Fibroblast of lung (primary cell): ENCODE measurements at regions not wholly inside any gene's neighbourhood (a gene's known extent, or its start where the extent isn't known, plus 50 kb on each side); places are given as distances from the start of the nearest gene placed in this dataset.

Experiments used
- DNase-seq, 2 donors: peaks; one replicate each; pipeline versions ENCODE4 v3.0.0 to v3.0.0-alpha.2; 2010; ENCODE audit warnings: low read depth in 2 of 2
- H2AFZ ChIP-seq: 2 replicates; pipeline ENCODE4 v1.5.1; 2012; ENCODE audit warnings: low read length, control low read depth, inconsistent platforms
- H3K27ac ChIP-seq: 2 replicates; pipeline ENCODE4 v1.5.1; 2011; ENCODE audit warnings: low read length, control low read depth; ENCODE audit not compliant: insufficient read depth
- H3K27me3 ChIP-seq: 2 replicates; pipeline ENCODE4 v1.5.1; 2011; ENCODE audit warnings: mild to moderate bottlenecking, low read length; ENCODE audit not compliant: control insufficient read depth, insufficient read depth
- H3K36me3 ChIP-seq: 2 replicates; pipeline ENCODE4 v1.5.1; 2011; ENCODE audit warnings: low read length; ENCODE audit not compliant: control insufficient read depth, insufficient read depth
- H3K4me1 ChIP-seq: 2 replicates; pipeline ENCODE4 v1.5.1; 2011; ENCODE audit warnings: low read length; ENCODE audit not compliant: control insufficient read depth, insufficient read depth; ENCODE audit errors: extremely low read depth
- H3K4me2 ChIP-seq: 2 replicates; pipeline ENCODE4 v1.5.1; 2011; ENCODE audit warnings: low read length, control low read depth; ENCODE audit not compliant: insufficient read depth; ENCODE audit errors: extremely low read depth
- H3K4me3 ChIP-seq, 4 experiments: fragments of 200-600 bp in 1 of 4; sonication (generic) in 1 of 4; replicated peaks in 1 of 4; 2 replicates each; pipeline ENCODE4 v1.5.1; 2011 to 2016; ENCODE audit warnings: low read length in 4 of 4, low read depth in 3 of 4, mild to moderate bottlenecking in 3 of 4, control low read depth in 2 of 4, inconsistent platforms in 1 of 4, mixed read lengths in 1 of 4; ENCODE audit not compliant: insufficient read depth in 1 of 4; ENCODE audit errors: control extremely low read depth in 1 of 4
- H3K79me2 ChIP-seq: 2 replicates; pipeline ENCODE4 v1.5.1; 2012; ENCODE audit warnings: mild to moderate bottlenecking, low read length, inconsistent platforms; ENCODE audit not compliant: control insufficient read depth, insufficient read depth
- H3K9ac ChIP-seq: 2 replicates; pipeline ENCODE4 v1.5.1; 2011; ENCODE audit warnings: mild to moderate bottlenecking, low read length, control low read depth; ENCODE audit not compliant: insufficient read depth
- H3K9me3 ChIP-seq: 2 replicates; pipeline ENCODE4 v1.5.1; 2012; ENCODE audit warnings: low read depth, low read length; ENCODE audit not compliant: control insufficient read depth, insufficient read depth
- H4K20me1 ChIP-seq: 2 replicates; pipeline ENCODE4 v1.5.1; 2011; ENCODE audit warnings: low read length; ENCODE audit not compliant: control insufficient read depth, insufficient read depth; ENCODE audit errors: extremely low read depth
- CTCF ChIP-seq, 2 donors: IDR thresholded peaks in 1 of 2; conservative IDR thresholded peaks in 1 of 2; 1 replicate in 1 of 2; 2 replicates in 1 of 2; pipeline ENCODE4 v1.5.1; 2011 to 2012; ENCODE audit warnings: low read length in 2 of 2, control low read depth in 1 of 2, inconsistent platforms in 1 of 2, low read depth in 1 of 2, mild to moderate bottlenecking in 1 of 2
- EZH2 ChIP-seq: IDR thresholded peaks from 2 replicates; pipeline ENCODE4 v1.5.1; 2012; ENCODE audit warnings: low read length, control low read depth, mild to moderate bottlenecking; ENCODE audit errors: missing control alignments

GRCh38 chr2:160562730-160563129, 69.1 kb upstream of the RBMS1 start:
- H3K9me3 ChIP-seq = no peaks in the 10 kb centered on the region
- TF ChIP-seq EZH2 (no peak), CTCF (conservative IDR thresholded peaks at IDR 0.05 in 1 of 2, IDR thresholded peaks at IDR 0.05 in 1 of 2; ENCODE audit: low read depth in 1 of 2, low read length in 2 of 2) (no peak)
- no peaks in the 10 kb centered on the region for H3K27me3 ChIP-seq
- no peak overlapping the region for H3K27ac ChIP-seq
- H3K4me3 ChIP-seq = no peak overlapping the region
- H2AFZ ChIP-seq = no peak overlapping the region
- peaks cover 1% of the 10 kb centered on the region for H3K36me3 ChIP-seq
- H3K79me2 ChIP-seq = no peaks in the 10 kb centered on the region
- DNase-seq = no peak
- H3K4me1 ChIP-seq = no peaks in the 10 kb centered on the region
- no peak overlapping the region for H3K9ac ChIP-seq
- no peaks in the 10 kb centered on the region for H4K20me1 ChIP-seq
- no peak overlapping the region for H3K4me2 ChIP-seq

- no peaks in the 10 kb centered on the region for H3K27me3 ChIP-seq
- H3K27ac ChIP-seq = no peak overlapping the region
- peaks cover 1% of the 10 kb centered on the region for H3K36me3 ChIP-seq
- no peaks in the 10 kb centered on the region for H4K20me1 ChIP-seq
- no peak overlapping the region for H3K4me3 ChIP-seq
- H3K79me2 ChIP-seq = no peaks in the 10 kb centered on the region
- H3K9ac ChIP-seq = no peak overlapping the region
- no peak for DNase-seq
- TF ChIP-seq CTCF (conservative IDR thresholded peaks at IDR 0.05 in 1 of 2, IDR thresholded peaks at IDR 0.05 in 1 of 2; ENCODE audit: low read depth in 1 of 2, low read length in 2 of 2) = no peak
- TF ChIP-seq EZH2 = no peak
- H3K4me1 ChIP-seq = no peaks in the 10 kb centered on the region
- H3K4me2 ChIP-seq = no peak overlapping the region
- H3K9me3 ChIP-seq = no peaks in the 10 kb centered on the region
- H2AFZ ChIP-seq = no peak overlapping the region
Observed at GRCh38 chr2:160564591-160564990, 71.0 kb upstream of the RBMS1 start.

GRCh38 chr2:160565099-160565845, 71.7 kb upstream of the RBMS1 start:
- H3K27ac ChIP-seq = no peak overlapping the region
- H3K27me3 ChIP-seq = no peaks in the 10 kb centered on the region
- no peak overlapping the region for H2AFZ ChIP-seq
- H3K4me1 ChIP-seq = no peaks in the 10 kb centered on the region
- peaks cover 1% of the 10 kb centered on the region for H3K36me3 ChIP-seq
- no peak overlapping the region for H3K9ac ChIP-seq
- TF ChIP-seq EZH2 (no peak), CTCF (conservative IDR thresholded peaks at IDR 0.05 in 1 of 2, IDR thresholded peaks at IDR 0.05 in 1 of 2; ENCODE audit: low read depth in 1 of 2, low read length in 2 of 2) (no peak)
- no peak overlapping the region for H3K4me3 ChIP-seq
- DNase-seq = no peak
- no peaks in the 10 kb centered on the region for H3K79me2 ChIP-seq
- H4K20me1 ChIP-seq = no peaks in the 10 kb centered on the region
- no peaks in the 10 kb centered on the region for H3K9me3 ChIP-seq
- H3K4me2 ChIP-seq = no peak overlapping the region
